Rectal smooth muscle tissue (tissue), 1 donor: ENCODE measurements at regions not wholly inside any gene's neighbourhood (a gene's known extent, or its start where the extent isn't known, plus 50 kb on each side); places are given as distances from the start of the nearest gene placed in this dataset.
"Not testable (repeated sequence)": the region's sequence is repeated elsewhere in the genome, so short reads cannot be mapped to it uniquely, and the experiment has no call there.

Experiments
- H3K27ac ChIP-seq: one replicate; pipeline ENCODE4 v1.7.0; 2013; ENCODE audit warnings: low read depth, low read length, inconsistent platforms
- H3K27me3 ChIP-seq: one replicate; pipeline ENCODE4 v1.7.0; 2013; ENCODE audit warnings: low read length; ENCODE audit not compliant: control insufficient read depth, insufficient read depth
- H3K36me3 ChIP-seq: one replicate; pipeline ENCODE4 v1.7.0; 2013; ENCODE audit warnings: low read length; ENCODE audit not compliant: control insufficient read depth, insufficient read depth
- H3K4me1 ChIP-seq: one replicate; pipeline ENCODE4 v1.7.0; 2013; ENCODE audit warnings: low read length; ENCODE audit not compliant: control insufficient read depth, insufficient read depth
- H3K4me3 ChIP-seq: one replicate; pipeline ENCODE4 v1.7.0; 2013; ENCODE audit warnings: low read length
- H3K9ac ChIP-seq: one replicate; pipeline ENCODE4 v1.7.0; 2013; ENCODE audit warnings: low read length

DNA sequence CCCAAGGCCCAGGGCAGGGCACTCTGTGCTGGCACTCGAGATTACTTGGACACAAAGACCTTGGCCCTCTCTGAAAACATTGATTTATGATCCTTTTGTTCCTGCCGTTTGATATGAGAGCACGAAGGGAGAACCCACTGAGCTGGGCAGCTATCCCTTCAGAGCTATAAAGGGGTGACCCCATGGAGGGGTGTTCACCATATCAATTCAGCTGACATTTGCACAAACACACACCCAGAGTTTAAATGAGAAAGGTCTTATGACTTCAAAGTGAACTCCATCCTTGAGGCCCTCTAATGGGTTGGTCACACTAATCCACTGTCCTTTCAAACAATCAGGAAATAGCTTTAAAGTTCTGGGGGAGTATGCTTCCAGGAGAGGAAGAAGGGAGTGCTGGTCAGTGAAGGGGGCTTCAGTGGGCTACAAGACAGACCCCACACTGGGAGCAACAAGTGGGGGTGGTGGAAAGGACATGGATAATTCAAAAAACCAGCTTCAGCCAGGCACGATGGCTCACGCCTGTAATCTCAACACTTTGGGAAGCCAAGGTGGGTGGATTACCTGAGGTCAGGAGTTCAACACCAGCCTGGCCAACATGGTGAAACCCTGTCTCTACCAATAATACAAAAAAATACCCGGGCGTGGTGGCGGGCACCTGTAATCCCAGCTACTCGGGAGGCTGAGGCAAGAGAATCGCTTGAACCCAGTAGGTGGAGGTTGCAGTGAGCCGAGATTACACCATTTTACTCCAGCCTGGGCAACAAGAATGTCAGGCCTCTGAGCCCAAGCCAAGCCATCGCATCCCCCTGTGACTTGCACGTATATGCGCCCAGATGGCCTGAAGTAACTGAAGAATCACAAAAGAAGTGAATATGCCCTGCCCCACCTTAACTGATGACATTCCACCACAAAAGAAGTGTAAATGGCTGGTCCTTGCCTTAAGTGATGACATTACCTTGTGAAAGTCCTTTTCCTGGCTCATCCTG is 97.1 kb upstream of the RAB4A start:
- H3K27me3 ChIP-seq, H3K4me3 ChIP-seq, H3K4me1 ChIP-seq, H3K36me3 ChIP-seq, H3K9ac ChIP-seq, H3K27ac ChIP-seq: not testable (repeated sequence)

DNA sequence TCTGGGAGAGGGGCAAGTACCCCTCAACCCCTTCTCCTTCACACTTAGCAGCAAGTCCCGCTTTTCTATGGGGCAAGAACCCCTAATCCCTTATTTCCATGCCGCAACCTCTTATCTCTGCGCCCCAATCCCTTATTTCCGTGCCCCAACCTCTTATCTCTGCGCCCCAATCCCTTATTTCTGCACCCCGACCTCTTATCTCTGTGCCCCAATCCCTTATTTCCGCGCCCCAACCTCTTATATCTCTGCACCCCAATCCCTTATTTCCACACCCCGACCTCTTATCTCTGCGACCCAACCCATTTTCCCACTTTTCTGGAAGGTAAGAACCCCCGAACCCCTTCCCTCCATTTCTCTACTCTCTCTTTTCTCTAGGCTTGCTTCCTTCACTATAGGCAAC is 95.6 kb upstream of the RAB4A start:
- not testable (repeated sequence) for H3K36me3 ChIP-seq, H3K27me3 ChIP-seq, H3K4me3 ChIP-seq, H3K27ac ChIP-seq, H3K9ac ChIP-seq, H3K4me1 ChIP-seq

DNA sequence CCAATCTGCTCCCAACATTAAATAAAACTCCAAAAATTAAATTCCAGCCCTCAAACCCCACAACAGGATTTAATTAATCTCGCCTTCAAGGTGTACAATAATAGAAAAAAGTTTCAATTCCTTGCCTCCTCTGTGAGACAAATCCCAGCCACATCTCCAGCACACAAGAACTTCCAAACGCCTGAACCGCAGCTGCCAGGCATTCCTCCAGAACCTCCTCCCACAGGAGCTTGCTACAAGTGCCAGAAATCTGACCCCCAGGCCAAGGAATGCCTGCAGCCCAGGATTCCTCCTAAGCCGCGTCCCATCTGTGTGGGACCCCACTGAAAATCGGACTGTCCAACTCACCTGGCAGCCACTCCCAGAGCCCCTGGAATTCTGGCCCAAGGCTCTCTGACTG is 94.5 kb upstream of the RAB4A start:
- not testable (repeated sequence) for H3K27ac ChIP-seq, H3K9ac ChIP-seq, H3K27me3 ChIP-seq, H3K4me3 ChIP-seq, H3K36me3 ChIP-seq, H3K4me1 ChIP-seq

DNA sequence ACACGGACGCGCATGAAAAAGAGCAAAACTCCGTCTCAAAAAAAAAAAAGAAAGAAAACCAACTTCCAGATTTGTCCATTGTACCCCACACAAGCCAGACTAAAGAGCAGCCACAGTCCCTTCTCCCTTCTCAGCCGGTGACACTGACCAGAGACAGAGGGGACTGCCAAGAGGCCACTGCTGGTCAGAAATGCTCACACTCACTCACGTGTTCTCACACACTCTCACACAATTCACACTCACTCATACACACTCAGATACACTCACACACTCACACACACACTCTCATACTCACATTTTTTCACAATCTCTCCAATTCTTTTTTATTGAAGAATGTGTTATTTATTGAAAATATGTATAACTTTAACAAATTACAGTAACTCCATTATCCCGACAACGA is 90.8 kb upstream of the RAB4A start:
- H3K9ac ChIP-seq: no peak overlapping the region
- no peak overlapping the region for H3K27ac ChIP-seq

DNA sequence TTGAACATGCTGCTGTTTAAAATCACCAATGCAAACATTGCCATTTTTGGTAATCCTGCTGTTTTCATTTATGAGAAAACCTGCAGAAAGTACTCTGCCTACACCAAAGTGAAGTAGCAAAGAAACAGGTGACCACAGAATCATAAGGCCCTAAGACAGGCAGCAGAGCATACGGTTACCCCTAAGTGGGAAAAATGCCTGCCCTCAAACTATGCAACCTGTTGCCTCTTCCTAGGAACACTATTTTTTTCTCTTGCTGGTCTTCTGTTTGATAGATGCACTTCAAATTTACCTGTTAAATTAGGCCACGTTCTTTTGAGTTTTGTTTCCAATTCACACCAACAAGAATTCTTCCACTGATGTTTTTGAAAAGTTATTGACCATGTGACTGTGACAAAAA is 89.5 kb upstream of the RAB4A start:
- H3K36me3 ChIP-seq: no peaks in the 10 kb centered on the region
- H3K4me1 ChIP-seq: no peaks in the 10 kb centered on the region
- H3K27ac ChIP-seq: no peak overlapping the region
- H3K9ac ChIP-seq: no peak overlapping the region
- no peak overlapping the region for H3K4me3 ChIP-seq
- H3K27me3 ChIP-seq: no peaks in the 10 kb centered on the region

More for the DNA sequence above, 90.8 kb upstream of the RAB4A start:
- Histone ChIP-seq H3K4me3 (no peak overlapping the region), H3K27me3 (no peaks in the 10 kb centered on the region), H3K36me3 (no peaks in the 10 kb centered on the region), H3K4me1 (no peaks in the 10 kb centered on the region)

DNA sequence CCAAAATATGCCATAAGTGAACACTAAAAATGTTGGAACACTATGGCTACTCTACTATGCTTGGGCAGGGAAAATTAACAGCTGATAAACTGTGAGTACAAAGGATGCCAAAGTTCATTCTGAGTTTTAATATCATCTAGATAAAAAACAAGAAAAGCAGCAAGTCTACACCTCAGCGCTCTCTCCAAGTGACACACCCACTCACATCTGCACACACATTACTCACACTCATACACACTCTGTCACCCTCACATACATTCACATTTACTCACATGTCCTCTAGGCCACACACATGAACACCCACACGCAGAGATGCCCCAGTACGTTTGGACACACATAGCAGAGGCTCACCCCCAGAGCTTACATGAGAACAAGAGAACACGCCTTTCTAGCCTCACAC is 87.3 kb upstream of the RAB4A start:
- H3K4me3 ChIP-seq: no peak overlapping the region
- no peaks in the 10 kb centered on the region for H3K4me1 ChIP-seq
- H3K27ac ChIP-seq: no peak overlapping the region

DNA sequence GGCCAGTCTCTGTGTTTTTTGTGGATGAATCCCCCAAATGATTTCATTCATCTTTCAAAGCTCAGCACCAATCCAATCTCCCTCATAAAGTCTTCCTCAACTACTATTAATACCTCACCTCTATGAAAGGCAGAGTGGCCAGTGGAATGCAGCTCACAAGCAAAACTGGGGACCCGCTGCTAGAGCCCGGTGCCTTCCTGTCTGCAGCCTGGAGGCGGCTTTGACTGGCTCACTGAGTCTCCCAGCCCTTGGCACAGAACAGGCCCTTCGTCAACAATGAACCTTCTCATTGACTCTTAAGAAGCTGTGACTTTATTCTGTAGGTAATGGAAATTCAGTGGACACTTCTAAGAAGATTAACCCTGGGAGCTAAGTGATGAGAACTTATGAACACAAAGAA is 86.8 kb upstream of the RAB4A start:
- Histone ChIP-seq H3K27ac (no peak overlapping the region), H3K4me3 (no peak overlapping the region), H3K4me1 (no peaks in the 10 kb centered on the region), H3K36me3 (no peaks in the 10 kb centered on the region), H3K27me3 (no peaks in the 10 kb centered on the region), H3K9ac (no peak overlapping the region)

More for the DNA sequence above, 87.3 kb upstream of the RAB4A start:
- Histone ChIP-seq H3K27me3 (no peaks in the 10 kb centered on the region), H3K9ac (no peak overlapping the region), H3K36me3 (no peaks in the 10 kb centered on the region)

DNA sequence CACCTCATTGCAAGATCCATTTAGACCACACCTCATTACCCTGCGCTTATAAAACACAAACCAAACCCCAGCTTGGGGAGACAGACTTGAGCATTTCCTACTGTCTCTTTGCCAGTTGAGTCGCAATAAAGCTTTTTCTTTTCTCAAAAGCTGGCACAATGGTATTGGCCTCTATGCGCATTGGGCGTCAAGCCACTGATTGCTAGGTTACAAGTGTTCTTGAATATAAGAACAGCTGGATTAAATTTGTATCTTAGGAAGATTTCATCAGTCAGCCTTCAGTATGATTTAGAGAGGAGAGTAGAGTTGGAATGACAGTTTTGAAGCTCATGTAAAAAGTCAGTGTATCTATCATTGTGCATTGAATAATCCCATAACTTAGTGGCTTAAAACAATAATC is 84.9 kb upstream of the RAB4A start:
- Histone ChIP-seq H3K36me3 (no peaks in the 10 kb centered on the region), H3K4me3 (no peak overlapping the region), H3K27ac (no peak overlapping the region), H3K9ac (no peak overlapping the region), H3K4me1 (no peaks in the 10 kb centered on the region), H3K27me3 (no peaks in the 10 kb centered on the region)

DNA sequence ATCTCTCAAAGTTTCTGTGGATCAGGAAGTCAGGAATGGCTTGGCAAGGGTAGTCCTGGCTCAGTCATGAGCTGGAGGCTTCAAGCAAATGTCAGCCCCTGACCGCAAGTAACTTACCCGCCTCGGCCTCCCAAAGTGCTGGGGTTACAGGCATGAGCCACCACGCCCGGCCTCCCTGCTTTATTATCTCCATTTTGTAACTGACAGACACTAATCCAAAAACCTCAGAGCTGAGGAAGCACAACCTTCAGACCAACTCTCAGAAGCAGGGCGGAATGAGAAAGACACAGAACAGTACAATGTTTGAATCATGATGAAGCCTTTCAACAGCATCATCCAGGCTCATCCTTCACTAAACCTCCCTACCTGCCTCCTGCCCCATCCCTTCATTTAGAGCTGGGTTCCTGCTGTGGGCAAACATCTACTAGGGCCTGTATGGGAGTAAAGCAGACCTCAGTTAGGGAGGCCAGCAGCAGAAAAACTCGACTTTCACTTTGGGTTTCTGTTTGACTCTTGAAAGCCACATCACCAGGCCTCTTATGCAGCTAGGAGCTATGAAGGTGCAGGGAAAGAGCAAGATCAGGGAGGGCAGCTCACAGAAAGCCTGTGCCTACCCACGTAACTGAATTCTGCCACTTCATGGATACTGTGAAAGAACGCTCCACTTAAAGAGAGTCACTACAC is 84.4 kb upstream of the RAB4A start:
- Histone ChIP-seq H3K9ac (no peak overlapping the region), H3K4me3 (no peak overlapping the region), H3K4me1 (no peaks in the 10 kb centered on the region), H3K27ac (no peak overlapping the region), H3K27me3 (no peaks in the 10 kb centered on the region), H3K36me3 (no peaks in the 10 kb centered on the region)

DNA sequence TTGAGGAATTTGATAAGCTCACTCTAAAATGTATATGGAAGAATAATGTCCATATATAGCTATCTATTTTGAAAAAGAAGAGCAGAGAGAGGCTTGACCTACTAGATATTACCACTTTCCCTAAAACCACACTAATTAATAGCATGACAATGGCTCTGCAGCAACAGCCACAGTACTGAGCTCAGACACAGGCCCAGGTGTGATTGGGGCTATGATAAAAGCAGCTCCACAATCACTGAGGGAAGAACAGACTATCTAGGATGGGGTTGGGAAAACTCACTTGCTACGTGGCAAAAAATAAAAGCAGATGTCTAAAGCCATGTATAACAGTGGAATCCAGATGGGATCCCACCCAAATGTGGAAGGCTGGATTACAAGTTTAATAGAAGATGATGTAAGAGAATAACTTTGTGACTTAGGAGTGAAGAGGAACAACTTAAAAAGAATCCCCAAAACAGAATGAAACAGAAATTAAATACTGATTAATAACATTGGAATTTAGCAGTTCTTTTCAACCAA is 80.8 kb upstream of the RAB4A start:
- H3K9ac ChIP-seq: no peak overlapping the region
- H3K27ac ChIP-seq: no peak overlapping the region
- no peaks in the 10 kb centered on the region for H3K36me3 ChIP-seq
- H3K4me3 ChIP-seq: no peak overlapping the region
- no peaks in the 10 kb centered on the region for H3K27me3 ChIP-seq
- no peaks in the 10 kb centered on the region for H3K4me1 ChIP-seq

DNA sequence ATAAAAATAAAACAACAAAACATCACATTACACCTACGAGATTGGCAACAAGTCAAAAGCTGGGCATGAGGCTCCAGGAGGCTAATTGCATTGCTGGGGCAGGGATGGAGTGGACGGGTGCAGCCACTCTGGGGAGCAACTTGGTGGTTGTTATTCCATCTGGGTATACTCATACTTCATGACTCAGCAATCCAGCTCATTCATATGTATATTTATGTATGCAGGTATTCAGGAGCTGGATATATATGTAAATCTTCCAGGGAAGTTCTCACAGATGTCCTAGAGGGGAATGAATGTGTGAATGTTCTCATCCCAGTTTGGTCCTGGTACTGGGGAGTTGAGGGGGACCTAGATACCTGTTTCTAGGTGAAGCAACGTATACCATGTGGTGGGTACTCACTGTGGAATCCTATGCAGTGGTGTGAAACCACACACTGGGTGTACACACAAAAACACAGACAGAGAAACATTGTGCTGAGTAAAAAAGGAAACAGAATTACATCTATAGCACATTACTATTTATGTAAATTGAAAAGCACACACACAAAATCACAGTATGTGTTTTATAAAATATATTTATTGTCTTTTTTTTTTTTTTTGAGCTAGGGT is 79.7 kb upstream of the RAB4A start:
- Histone ChIP-seq H3K4me1 (no peaks in the 10 kb centered on the region), H3K27ac (no peak overlapping the region), H3K4me3 (no peak overlapping the region), H3K27me3 (no peaks in the 10 kb centered on the region), H3K36me3 (no peaks in the 10 kb centered on the region), H3K9ac (no peak overlapping the region)

DNA sequence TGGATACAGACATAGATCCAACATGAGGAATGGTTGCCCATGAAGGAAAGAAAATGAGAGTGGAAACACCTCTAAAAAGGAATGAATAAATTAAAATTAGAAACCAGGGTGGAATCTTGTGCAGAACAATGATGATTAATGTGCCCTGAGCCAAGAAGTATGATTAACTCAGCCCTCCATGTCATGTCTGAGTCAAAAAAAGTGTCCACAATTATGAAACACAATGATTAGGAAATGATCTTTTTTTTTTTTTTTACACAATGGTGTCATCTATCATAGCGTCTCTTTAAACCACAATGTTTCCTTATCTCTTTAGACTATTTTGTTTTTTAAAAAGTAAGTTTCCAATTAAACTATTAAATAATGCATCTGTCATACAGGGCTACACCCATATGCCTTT is 78.9 kb upstream of the RAB4A start:
- Histone ChIP-seq H3K27me3 (no peaks in the 10 kb centered on the region), H3K9ac (no peak overlapping the region), H3K4me1 (no peaks in the 10 kb centered on the region), H3K36me3 (no peaks in the 10 kb centered on the region), H3K27ac (no peak overlapping the region), H3K4me3 (no peak overlapping the region)
